ENCODE measurements at regions not wholly inside any gene's neighbourhood (a gene's known extent, or its start where the extent isn't known, plus 50 kb on each side); places are given as distances from the start of the nearest gene placed in this dataset.
"Not testable (repeated sequence)": the region's sequence is repeated elsewhere in the genome, so short reads cannot be mapped to it uniquely, and the experiment has no call there.

DNA sequence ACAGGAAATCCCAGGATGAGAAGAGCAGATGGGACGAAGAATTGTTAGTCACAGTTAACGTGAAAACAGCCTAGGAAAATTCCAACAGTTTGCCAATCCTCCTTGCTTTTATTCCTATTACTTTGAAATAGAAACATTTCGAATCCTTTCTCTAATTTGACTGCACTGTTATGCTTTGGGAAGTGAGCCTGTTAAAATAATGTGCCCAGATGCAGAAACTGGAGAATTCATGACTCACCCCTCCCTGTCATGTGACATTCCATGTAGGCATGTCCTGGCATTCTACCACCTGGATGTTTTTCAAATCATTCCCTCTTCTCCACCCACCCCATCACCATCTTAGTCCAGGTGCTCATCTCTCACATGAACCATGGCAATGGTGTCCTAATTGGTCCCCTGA is 107.3 kb downstream of the MINAR1 start:
- DNase-seq (ENCODE audit: low read depth), result no peak

- peak; percentile 7 for DNase-seq (ENCODE audit: low read depth)
Observed at GRCh38 chr15:79540551-79540950, 108.4 kb downstream of the MINAR1 start.

DNA sequence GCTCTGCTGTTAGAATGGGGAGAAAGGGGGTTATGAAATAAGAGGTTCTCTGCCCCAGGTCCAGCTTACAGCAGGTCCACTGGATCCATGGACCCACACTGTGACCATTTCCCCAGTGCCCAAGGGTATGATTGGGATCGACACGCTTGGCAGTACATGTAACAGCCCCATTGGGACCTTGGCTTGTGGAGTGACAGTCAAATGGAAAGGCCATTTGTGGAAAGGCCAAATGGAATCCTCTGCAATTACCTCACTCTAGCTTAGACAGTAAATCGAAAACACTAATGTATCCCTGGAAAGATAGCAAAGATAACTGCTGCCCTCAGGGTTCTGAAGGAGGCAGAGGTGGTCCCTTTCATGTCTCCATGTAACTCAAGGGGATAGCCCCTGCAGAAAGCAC is 109.1 kb downstream of the MINAR1 start:
- no peak for DNase-seq (ENCODE audit: low read depth)

DNA sequence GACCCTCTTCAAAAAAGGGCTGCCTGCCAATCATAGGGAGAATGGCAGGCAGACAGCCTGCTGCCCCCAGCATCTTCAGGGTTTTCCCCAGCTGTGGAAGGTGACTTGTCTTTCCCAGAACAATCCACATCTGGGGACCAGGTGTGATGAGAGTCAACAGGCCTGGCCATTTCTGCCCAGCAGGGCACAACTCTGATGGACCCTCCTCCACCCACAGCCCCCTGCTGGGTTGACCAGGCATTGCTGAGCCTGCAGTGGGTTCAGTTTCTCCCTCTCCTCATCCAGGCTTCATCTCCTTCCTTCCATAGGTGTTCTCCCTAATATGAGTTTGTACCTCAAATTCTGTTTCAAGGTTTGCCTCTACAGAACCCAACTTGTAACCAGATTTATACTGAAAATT is 111.0 kb downstream of the MINAR1 start:
- DNase-seq (ENCODE audit: low read depth), result no peak

DNA sequence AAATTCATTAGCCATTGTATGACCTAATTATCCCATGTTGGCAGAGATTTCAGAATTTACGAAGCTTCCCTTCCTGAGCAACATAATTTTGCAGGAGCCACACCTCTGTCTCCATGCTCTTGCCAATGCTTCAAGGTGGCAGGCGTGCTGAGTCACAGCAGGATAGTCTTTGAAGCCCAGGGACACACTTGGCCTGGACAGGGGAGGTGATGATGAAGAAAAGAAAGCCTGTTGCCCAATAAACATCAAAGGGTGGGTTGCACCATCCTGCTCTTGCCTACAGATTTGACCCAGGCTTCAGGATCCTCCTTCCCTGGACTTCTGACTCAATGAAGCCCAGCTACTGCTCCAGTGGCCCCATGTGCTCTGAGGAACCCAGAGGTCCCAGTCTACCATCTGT is 117.1 kb downstream of the MINAR1 start:
- DNase-seq (ENCODE audit: low read depth), result no peak

- DNase-seq (ENCODE audit: low read depth), result no peak
Observed at GRCh38 chr15:79560384-79560783, 128.2 kb downstream of the MINAR1 start.

DNA sequence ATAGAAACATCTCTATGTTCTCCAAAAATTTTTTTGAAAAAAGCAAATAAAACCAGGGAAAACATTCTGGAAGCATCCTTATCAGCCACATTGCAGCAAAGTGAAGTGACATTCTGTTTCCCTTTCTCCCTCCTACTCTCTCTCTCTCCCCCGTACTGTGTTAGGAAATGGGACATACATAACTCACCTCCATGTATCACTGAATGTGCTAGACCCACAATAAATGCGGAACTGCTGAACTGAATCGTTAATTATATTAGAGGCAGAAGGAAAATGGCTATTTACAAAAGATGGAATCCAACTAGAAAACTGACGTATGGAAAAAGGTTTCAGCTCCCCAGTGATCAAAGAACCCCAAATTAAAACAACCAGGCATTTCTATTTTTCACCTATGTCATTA is 129.8 kb downstream of the MINAR1 start:
- no peak for DNase-seq (ENCODE audit: low read depth)

DNA sequence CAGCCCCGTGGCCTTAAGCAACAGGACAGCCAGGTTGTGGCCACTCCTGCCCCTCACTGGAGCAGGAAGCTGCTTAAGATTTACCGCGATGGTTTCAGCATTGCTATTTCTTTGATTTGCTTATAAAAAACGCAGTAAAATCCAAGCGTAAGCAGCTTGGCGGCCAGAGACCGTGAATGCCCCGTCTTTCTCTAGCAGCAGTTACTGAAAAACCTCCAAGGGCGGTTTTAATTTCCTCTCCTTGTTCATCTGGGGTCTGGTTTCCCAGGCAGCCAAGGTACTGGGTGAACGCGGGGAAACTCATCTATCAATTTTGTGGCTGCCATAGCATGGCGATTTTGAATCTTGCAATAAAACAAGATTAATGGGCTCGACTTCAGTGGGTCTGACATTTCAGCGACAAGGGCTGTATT is 130.3 kb downstream of the MINAR1 start:
- DNase-seq (ENCODE audit: low read depth), result peak; percentile 1

- peak; percentile 42 for DNase-seq (ENCODE audit: low read depth)
Observed at GRCh38 chr15:79562899-79563298, 130.8 kb downstream of the MINAR1 start.

- DNase-seq (ENCODE audit: low read depth), result no peak
Observed at GRCh38 chr15:79570004-79570403, 137.9 kb downstream of the MINAR1 start.

DNA sequence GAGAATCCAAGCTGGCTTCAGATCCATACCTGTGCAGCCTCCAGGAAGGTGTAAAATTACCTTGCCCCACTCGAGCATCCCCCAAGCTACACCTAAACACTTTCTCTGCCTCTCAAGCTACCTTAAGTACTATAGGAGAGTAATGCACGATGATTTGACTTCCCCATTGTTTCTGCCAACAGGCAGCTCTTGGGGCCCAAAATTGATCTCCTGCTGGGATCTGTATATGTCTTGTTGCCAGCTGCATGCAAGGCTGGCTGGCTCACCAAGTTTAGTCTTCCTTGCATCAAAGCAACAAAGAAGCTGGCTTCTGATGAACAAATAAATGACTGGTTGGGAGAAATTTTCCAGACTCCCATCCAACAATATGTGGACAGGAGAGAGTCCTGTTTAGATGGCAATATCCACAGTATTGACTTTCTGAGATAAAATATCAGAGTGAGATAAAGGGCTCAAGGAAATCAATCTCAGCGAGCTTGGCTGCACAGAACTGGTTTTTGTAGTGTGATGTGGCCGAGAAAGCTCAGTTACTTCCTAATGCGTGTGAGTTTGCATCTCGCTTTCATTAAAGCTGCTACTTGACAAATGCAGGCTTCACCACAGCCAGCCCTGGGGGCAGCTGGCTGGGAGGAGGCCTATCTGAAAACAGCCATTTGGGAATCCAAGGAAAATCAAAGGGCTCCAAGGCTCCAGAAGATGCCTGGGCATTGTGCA is 140.7 kb downstream of the MINAR1 start:
- no peak for DNase-seq (ENCODE audit: low read depth)

DNA sequence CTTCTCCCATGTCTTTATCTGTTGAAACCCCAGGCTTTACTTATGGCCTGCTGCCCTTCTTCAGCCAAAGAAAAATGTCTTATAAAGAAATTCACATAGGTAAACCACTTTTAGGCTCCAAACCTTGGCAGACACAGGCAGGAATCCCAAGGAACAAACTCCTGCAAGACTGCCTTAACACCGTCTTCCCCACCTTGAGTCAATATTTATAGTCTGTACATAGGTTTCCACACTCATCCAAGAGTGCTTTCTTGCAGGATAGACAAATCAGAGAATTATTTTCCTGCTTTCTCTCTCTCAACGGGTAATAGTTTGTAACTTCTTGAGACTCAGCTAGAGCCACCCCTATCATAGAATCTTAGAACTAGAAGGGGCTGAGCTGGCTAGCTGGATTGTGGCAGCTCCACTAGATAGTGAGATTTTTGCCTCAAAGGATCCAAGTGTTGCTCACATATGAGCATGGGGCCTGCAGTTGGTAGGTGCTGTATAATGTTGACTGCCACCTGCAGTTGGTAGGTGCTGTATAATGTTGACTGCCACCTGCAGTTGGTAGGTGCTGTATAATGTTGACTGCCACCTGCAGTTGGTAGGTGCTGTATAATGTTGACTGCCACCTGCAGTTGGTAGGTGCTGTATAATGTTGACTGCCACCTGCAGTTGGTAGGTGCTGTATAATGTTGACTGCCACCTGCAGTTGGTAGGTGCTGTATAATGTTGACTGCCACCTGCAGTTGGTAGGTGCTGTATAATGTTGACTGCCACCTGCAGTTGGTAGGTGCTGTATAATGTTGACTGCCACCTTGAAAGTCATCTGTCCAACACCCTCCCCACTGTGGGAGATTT is 142.5 kb downstream of the MINAR1 start:
- not testable (repeated sequence) for DNase-seq (ENCODE audit: low read depth)

DNA sequence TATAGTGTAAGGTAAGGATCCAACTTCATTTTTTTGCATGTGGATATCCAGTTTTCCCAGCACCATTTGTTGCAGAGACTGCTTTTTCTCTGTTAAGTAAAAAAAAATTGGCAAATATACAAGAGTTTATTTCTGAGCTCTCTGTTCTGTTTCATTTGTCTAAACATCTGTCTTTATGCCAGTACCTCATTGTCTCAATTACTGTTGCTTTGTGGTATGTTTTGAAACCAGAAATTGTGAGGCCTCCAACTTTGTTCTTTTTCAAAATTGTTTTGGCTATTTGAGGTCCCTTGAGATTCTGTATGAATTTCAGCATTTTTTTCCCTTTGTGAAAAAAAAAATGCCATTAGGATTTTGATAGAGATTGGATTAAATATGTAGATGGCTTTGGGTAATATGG is 150.5 kb downstream of the MINAR1 start:
- DNase-seq (ENCODE audit: low read depth), result no peak

DNA sequence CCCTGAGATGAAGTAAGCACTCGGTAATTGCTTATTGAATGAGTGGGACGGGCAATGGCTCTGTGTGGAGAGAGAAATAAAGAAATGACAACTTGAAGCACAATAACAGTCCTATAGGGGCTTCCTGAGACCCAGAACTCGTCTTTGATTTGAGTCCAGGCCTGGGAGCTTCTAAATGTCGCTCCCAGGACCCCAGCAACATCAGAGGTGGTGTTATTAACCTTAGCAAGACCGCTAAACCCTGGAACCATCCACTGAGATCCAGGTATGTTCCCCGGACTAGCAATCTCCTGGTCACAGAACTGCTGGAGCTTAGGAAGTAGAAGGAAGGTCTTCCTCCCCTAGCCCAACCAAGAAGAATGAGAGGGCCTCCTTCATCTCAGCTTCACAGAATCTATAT is 160.0 kb downstream of the MINAR1 start:
- DNase-seq (ENCODE audit: low read depth), result no peak

DNA sequence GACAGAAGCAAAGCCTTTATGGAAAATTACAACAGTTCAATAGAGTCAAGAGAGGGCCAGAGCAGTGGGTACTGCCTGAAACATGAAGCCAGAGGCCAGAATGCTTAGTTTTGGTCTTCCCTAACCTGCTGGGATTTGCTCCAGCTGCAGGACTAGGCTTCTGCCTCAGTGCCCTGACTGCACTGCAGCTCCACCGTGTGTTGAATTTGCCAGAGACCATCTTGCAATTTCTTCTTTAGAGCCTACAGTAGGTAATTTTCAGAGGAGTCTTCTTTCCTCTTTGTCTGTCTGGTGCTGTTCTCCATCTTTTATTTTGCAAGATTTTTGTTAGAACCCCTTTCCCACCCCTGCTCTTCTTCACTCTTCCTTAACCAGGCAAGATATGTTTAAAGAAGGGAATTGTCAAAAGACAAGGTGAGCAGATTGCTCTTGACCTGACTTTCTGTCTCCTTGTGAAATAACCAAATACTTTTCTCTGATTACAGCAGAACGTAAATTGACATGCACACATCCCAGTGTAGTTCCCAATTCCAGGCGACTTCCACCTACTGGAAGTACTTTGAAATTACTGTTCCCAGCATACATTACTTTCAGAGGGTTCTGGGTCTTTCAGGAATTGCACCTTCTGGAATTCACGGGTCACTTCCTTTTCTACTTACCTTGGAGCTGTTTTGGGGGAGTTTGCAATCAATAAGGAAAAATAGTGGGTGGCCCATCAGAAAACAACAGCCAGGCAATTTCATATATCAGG is 161.2 kb downstream of the MINAR1 start:
- DNase-seq (ENCODE audit: low read depth), result peak; percentile 33

- DNase-seq (ENCODE audit: low read depth), result no peak
Observed at GRCh38 chr15:79595306-79595705, 163.2 kb downstream of the MINAR1 start.

- DNase-seq (ENCODE audit: low read depth), result peak; percentile 86
Observed at GRCh38 chr15:79595995-79596622, 164.0 kb downstream of the MINAR1 start.

DNA sequence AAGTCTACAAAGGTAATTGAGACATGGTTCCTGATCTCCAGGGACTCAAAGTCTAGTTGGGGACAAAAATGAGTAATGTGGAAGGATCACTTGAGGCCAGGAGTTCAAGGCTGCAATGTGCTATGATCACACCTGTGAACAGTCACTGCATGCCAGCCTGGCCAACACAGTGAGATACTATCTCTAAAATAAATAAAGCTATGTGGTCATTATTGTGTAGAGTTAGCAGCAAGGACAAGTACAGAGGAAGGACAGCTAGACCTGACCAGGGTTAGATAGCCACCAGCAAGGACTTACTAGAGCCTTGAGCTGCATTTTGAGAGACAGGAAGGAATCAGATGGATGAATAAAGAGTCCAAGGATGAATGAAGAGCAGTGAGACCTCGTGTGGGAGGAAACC is 166.5 kb downstream of the MINAR1 start:
- DNase-seq (ENCODE audit: low read depth), result no peak

GRCh38 chr15:79601405-79602086 is 169.4 kb downstream of the MINAR1 start:
- no peak for DNase-seq (ENCODE audit: low read depth)

GRCh38 chr15:79602180-79602579 is 170.0 kb downstream of the MINAR1 start:
- no peak for DNase-seq (ENCODE audit: low read depth)

- no peak for DNase-seq (ENCODE audit: low read depth)
Observed at GRCh38 chr15:79602731-79603130, 170.6 kb downstream of the MINAR1 start.
